ENCODE measurements at regions not wholly inside any gene's neighbourhood (a gene's known extent, or its start where the extent isn't known, plus 50 kb on each side); places are given as distances from the start of the nearest gene placed in this dataset.
"Not testable (repeated sequence)": the region's sequence is repeated elsewhere in the genome, so short reads cannot be mapped to it uniquely, and the experiment has no call there.

DNA sequence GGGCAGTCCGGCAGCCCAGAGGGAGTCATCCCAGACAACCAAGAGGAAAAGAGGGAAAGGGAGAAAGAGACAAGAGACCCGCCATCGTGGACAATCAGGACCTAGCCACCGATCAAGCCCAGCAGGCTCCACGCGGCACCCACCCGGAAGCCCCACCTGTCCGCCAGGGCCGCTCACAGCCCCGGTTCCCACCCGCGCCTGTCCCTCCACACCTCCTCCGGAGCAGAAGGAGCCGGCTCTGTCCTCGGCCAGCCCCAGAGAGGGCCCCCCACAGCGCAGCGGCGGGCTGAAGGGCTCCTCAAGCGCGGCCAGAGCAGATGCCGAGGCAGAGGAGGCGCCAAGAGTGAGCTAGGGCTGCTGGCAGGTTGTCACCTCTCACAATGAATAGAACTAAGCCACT lies 784.7 kb upstream of the FBXO33 start:
- DNase-seq (ENCODE audit: extremely low read depth, low read depth, low spot score): no peak

DNA sequence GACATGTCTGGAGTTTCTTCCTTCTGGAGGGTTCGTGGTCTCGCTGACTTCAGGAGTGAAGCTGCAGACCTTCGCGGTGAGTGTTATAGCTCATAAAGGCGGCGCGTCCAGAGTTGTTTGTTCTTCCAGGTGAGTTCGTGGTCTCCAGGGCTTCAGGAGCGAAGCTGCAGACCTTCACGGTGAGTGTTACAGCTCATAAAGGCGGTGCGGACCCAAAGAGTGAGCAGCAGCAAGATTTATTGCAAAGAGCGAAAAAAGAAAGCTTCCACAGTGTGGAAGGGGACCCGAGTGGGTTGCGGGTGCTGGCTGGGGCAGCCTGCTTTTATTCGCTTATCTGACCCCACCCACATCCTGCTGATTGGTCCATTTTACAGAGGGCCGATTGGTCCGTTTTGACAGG lies 784.2 kb upstream of the FBXO33 start:
- DNase-seq (ENCODE audit: extremely low read depth, low read depth, low spot score): not testable (repeated sequence)

DNA sequence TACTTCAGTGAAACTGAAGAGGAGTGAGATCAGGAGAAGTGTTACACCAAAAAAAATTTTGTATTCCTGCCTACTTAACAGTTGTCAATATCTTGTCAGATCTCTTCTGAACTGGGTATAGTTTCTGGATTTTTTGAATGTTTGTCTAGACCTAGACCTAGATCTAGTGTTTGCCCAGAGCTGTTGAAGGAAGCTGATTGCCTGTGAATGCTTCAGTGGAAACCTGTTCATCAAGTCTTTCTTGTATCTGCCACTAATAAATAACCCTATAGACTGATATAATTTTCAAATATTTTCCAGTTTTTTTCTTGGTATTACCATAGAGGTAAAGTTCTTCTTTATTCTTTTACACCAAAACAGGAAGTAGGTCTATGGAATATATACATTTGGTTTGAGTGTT lies 781.5 kb upstream of the FBXO33 start:
- DNase-seq (ENCODE audit: extremely low read depth, low read depth, low spot score): no peak

DNA sequence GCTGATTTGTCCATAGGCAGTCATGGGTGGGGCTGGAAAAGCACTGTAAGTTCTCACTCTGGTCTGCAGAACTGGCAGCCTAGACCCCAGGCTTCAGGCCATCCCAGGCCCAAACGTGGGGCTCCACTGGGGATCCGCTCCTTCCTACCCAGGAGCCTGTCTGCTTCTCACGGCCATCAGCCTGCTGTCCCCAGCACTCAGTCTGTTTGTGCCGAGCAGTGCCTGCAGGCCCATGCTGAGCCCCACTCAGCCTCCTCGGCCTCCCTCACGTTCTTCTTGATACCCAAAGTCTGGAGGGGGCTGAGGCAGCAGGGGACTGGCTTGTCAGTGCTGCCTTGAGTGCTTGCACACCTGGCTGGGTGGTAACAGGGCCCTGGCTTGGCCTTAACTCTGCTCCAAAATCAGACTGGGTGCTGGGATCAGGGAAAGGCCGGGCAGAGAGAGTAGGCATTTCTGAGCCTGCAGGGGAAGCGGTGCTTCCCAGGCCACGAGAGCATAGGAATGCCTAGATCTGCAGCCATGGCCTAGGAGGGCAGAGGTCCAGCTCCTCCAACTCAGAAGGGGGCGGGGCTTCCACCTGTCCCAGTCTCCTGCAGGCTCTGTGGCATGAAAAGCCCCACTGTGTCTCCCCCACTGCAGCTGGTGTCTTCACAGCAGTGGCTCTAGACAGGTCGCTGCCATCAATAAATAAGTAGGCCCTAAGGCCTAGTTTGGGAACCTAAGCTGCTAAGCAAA lies 772.4 kb upstream of the FBXO33 start:
- no peak for DNase-seq (ENCODE audit: extremely low read depth, low read depth, low spot score)

DNA sequence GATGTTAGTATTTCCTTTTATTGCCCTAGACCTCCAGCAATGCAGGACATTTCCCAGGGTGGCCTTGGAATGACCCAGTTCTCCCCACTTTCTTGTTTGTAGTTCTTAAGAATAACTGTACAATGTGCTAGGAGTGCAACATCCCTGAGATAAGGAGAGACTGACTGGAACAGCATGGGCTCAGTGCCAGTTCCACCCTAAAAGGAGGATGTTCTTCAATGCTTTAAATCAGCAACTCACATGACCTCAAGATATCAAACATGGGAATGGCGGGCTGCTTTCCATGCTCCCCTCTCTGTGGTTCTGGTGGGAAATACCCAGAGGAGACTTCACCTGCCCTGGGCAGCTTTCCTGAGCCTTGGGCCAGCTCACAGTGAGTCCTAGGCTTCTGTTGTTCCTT lies 766.9 kb upstream of the FBXO33 start:
- no peak for DNase-seq (ENCODE audit: extremely low read depth, low read depth, low spot score)

DNA sequence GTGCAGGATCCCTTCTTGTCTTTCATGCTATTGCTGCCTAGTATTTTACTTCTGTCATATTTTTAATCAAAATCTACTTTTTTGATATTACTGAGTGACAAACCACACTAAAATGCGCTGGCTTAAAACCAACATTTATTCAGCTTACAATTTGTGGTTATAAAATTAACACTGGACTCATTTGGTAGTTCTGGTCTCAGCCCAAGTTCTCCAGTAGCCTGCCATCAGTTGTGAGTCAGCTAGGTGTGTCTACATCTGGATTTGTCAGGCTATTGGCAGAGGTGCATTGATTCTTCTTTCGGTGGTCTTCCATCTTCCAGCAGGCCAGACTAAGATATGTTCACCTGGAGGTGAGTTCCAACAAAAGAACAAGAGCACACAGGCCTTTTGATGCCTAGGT lies 765.1 kb upstream of the FBXO33 start:
- no peak for DNase-seq (ENCODE audit: extremely low read depth, low read depth, low spot score)

DNA sequence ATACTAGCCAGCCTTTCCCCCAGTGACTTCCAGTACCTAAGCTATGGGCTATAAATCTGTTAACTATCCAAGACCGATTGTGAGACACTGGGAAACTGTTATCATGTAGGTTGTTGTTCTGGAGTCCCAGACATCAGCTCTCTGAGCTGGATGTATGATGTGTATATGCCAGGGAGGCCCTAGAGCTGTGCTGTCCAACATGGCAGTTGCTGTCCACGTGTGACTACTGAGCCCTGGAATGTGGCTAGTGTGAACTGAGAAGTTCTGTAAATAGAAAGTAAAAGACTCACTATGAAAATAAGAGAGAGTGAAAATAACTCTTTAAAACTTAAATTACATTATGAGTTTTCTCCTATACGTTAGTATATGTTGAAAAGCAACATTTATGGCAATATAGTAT lies 755.8 kb upstream of the FBXO33 start:
- no peak for DNase-seq (ENCODE audit: extremely low read depth, low read depth, low spot score)

DNA sequence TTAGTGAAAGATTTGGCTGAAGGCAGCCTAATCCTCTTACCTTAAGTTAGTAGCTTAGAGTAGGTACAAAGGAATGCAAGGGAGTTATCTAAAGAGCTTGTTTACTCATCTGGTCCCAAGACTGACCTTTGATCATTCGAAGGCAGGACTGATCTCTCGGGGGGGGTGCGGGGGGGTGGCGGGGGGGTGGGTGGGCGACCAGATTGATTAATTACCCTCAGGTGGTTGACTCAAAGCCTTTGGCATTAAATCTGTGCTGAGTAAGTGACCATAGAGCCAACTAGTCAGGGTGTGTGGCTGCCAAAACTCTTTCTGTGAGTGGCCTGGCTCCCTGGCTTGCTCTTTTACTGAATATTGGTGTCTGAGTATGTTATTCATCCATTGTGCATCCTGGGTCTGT lies 731.9 kb upstream of the FBXO33 start:
- no peak for DNase-seq (ENCODE audit: extremely low read depth, low read depth, low spot score)

DNA sequence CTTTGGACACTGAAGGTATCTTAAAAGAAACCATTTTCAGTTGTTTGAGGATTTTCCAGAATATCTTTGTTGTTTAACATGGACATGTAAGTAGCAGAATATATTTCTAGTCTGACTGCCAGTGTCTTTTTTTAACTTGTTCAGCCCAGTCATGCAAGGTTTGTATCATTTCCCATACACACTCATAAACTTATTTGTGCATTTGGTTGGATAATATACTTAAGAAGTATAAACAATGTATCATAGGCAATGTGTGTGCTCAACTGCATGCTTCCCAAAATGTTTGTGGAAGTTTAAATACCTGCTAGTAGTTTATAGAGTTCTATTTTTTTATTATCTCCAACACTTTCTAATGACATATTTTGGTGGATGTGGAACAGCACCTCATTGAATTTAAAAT lies 707.4 kb upstream of the FBXO33 start:
- DNase-seq (ENCODE audit: extremely low read depth, low read depth, low spot score): no peak

DNA sequence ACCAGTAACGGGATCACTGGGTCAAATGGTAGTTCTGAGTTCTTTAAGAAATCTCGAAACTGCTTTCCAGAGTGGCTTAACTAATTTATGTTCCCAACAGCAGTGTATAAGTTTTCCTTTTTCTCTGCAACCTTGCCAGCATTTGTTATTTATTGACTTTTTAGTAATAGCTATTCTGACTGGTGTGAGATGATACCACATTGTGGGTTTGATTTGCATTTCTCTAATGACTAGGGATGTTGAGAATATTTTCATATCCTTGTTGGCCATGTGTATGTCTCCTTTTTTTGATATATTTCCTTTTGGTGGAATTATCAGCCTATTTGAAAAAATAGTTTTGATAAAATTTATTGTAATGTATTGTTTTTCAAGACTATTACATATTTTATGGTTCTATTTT lies 701.2 kb upstream of the FBXO33 start:
- no peak for DNase-seq (ENCODE audit: extremely low read depth, low read depth, low spot score)

DNA sequence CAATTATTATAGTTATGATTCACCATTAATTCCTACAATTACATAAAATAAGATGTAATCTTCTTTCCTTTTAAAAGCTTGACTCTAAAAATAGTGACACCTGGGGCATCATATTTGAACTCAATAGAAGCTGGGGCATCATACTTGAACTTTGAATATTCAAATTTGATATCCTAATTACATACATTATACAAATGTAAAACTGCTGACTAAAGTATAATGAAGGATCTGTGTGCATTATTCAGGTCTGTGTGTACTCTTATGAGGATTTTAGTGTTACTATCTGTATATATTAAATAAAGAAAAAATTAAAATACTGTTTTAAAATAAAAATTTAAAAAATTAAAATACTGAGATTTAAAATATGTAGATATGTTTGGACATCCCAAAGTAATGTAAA lies 696.9 kb upstream of the FBXO33 start:
- no peak for DNase-seq (ENCODE audit: extremely low read depth, low read depth, low spot score)

DNA sequence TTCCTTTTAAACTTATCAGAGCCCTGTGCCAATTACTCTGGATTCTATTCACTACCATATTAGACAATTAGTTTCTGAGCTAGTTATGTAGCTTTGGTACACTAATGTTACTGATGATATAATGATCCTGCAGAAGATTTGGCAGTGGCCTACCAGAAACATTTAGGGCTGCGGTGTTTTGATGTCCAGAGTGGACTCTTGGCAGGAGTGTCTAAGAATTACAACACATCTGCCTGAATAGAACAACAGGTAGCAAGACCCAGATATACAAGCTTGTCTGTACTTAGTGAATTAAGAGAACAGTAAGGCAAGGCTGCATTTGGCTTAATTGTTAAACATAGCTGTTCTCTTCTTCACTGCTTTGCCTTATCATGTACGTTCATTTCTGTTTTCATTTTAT lies 691.6 kb upstream of the FBXO33 start:
- DNase-seq (ENCODE audit: extremely low read depth, low read depth, low spot score): no peak

DNA sequence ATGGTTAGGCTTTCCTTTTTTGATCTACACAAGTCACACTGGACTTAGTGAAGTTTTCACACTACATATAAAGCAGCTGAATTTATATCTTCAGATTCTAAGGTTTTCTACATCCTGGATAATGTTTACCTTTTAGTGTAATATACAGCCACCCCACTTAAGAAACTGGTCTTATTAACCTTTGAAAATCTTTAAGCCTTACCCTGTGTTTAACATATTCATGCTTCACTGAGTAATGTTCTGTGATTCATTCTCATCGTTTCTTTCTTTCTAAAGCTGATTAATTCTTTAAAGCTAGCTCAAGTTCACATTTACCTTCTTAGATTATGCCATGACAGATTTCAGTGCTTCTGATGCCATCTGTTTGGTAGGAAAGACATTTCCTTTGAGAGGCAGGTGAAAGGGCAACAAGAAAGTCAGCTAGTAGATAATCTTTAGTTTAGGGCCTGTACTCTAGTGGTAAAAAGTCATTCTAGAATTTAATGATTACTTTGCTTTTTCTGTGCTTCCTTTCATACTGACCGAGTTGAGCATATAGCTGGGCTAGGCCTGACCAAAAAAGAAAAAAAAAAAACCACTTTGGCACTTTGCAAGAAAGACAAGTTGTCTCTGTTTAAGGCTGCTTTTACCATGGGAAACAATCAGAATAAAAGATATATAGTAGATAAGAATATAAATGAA lies 690.9 kb upstream of the FBXO33 start:
- DNase-seq (ENCODE audit: extremely low read depth, low read depth, low spot score): no peak

DNA sequence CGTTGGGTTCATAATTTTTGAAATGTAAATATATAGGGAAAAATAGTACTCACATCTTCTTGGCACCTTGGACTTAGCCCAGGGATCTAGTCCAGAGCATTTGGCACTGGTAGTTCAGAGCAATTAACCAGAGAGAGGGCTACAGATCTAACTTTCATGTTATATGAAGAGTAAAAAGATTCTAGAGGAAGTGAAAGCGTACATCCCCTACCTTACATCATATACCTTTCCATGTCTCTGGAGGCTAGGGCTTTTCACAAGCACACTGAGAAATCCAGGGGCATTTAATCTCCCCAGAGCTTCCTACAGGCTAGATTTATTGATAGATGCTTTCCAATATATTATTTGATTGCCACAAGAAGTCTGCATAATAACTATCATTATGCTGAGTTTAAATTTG lies 687.5 kb upstream of the FBXO33 start:
- DNase-seq (ENCODE audit: extremely low read depth, low read depth, low spot score): no peak

DNA sequence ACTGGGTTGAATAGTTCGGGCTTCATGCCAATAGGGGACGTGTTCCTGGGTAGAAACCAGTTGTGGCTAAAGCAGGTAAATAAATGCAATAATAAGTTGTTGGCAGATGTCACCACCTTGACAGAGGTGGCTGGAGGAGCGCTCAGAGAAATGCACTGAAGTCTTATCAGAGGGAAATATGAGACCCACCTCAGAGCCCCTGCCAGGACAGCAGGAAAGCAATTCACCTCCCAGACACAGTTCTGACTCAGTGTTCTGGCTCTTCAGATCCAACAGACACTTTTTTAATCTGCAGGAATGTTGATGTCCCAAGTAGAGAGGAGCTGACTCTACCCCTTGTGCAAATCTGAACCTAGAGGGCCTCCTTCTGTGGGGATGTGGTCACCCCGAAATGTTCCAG lies 687.1 kb upstream of the FBXO33 start:
- DNase-seq (ENCODE audit: extremely low read depth, low read depth, low spot score): no peak

DNA sequence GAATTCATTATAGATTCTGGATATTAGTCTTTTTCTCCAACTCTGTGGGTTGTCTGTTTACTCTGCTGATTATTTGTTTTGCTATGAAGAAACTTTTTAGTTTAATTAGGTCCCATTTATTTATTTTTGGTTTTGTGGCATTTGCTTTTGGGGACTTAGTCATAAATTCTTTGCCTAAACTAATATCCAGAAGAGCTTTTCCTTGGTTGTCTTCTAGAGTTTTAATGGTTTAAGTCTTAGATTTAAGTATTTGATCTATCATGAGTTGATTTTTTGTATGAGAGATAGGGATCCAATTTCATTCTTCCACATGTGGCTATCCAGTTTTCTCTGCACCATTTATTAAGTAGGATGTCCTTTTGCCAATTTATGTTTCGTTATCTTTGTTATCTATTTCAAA lies 683.4 kb upstream of the FBXO33 start:
- no peak for DNase-seq (ENCODE audit: extremely low read depth, low read depth, low spot score)

DNA sequence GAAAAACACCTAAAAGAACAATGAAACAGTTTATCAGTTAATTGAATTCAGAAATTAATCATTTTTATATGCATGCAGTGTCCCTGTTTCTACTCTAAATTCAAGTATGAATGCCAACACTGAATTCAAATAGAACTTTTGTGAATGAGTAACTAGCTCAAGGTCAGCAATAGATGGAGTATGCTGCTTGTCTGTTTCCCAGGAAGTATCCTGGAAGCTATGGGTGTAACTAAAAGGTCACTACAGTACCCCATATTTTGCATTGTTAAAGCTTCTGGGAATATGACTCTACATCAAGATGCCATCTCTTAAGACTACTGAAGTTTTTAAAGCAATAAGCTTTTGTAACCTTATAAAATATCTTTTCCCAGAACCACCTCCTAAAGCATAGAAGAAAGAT lies 681.4 kb upstream of the FBXO33 start:
- DNase-seq (ENCODE audit: extremely low read depth, low read depth, low spot score): no peak

DNA sequence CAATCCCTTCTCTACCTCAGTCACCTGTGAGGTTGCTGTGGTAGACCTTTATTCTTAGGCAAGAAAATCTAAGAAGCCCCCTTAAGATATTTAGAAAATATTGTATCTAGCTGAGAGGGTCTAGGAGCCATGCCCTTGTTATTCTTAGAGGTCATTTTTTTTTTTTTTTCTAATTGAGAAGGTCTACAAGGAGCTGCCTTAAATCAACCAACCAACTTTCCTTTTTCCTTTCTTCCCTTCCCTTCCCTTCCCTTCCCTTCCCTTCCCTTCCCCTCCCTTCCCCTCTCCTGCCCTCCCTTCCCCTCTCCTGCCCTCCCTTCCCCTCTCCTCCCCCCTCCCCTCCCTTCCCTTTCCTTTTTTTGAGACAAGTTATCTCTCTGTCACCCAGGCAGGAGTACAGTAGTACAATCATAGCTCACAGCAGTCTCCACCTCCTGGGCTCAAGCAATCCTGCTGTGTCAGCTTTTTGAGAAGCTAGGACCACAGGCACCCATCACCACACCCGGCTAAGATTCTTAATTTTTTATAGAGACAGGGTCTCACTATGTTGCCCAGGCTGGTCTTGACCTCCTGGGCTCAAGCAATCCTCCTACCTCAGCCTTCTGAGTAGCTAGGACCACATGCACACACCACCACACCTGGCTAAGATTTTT lies 668.4 kb upstream of the FBXO33 start:
- no peak for DNase-seq (ENCODE audit: extremely low read depth, low read depth, low spot score)

DNA sequence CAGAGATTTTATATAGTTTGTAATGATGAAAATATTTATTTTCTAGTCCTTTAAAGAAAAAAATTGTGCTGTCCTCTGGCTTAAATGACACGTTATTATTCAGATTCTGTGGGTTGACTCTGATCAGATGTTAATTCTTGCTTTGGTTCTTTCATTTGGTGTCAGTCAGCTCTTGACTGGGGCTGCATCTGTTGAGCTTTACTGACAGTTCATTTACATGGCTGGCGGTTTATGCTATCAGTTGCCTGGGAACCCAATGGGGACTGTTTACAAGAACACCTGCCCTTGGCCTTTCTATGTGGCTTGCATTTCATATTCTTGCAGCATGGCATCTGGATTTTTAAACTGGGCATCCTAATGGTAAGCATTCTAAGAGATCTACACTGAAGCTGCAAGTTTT lies 667.1 kb upstream of the FBXO33 start:
- no peak for DNase-seq (ENCODE audit: extremely low read depth, low read depth, low spot score)

DNA sequence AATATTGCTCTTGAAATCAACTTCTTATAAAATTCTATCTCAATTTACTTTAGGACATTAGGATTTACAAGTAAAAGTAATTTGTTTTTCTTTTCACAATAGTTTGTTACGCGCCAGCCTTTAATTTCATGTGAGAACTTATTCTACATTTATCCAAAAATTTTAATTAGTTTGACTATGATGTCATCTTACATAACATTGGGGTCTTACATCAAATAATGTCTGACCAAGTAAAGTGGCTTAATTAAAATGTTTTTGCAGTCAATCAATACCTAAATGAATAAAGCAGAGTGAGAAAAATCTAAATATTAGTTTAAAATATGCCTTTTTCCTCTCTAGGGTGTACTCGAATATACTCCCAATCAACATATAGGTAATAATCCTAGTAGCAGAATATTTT lies 666.2 kb upstream of the FBXO33 start:
- DNase-seq (ENCODE audit: extremely low read depth, low read depth, low spot score): no peak

DNA sequence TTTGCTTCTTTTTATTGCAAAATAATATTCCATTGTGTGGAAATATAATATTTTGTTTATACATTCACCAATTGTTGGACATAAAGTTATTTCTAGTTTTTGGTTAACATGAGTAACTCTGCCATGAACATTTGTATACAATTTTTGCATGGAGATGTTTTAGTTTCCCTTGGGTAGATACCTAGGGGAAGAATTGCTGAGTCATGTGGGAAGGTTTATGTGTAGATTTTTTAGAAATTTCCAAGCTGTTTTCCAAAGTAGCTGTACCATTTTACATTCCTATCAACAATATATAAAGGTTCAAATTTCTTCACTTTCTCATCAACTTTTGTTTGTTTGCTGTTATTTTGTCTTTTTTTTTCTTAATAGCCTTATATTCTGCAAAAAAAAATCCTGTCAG lies 664.7 kb upstream of the FBXO33 start:
- DNase-seq (ENCODE audit: extremely low read depth, low read depth, low spot score): no peak

DNA sequence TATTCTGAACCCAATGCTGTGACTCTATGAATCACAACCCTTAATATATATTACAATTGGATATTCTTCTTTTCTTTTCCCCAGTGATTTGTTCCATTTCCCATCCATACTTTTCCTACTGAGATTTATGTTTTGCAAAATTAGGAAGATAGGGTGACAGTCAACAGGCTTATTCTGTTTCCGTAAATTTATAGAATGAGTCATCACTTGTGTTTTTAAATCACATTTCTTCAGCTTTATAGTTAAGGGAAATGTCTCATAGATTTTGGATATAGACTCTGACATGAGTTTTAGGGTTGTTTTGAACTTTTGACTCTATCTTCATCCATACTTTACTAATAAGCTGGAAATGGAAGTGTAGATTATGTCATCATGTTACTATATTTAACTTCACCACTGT lies 661.6 kb upstream of the FBXO33 start:
- DNase-seq (ENCODE audit: extremely low read depth, low read depth, low spot score): no peak
